Caco-2 (cell line): ENCODE measurements at regions not wholly inside any gene's neighbourhood (a gene's known extent, or its start where the extent isn't known, plus 50 kb on each side); places are given as distances from the start of the nearest gene placed in this dataset.

Source experiments
- BruUV-seq: library from RNA; stranded (reverse); fragments of 400-500 nt; replicated peaks from 2 replicates; lab custom pipeline; 2021; lab: Mats Ljungman, UMichigan
- CTCF ChIA-PET: fragments of 300-600 bp; sonication (Branson Sonifier 250); formaldehyde crosslinking; loops from one replicate; lab custom pipeline; 2022; ENCODE audit warnings: antibody characterized with exemption; lab: Charles Lee
- POLR2A ChIA-PET: fragments of 300-600 bp; sonication (Branson Sonifier 250); formaldehyde crosslinking; loops from one replicate; lab custom pipeline; 2022; ENCODE audit warnings: antibody characterized with exemption; lab: Charles Lee
- DNase-seq, 2 experiments: peaks; one replicate each; pipeline versions ENCODE4 v3.0.0 to v3.0.0-alpha.2; 2020 to 2022
- H3K27me3 ChIP-seq: replicated peaks from 2 replicates; pipeline ENCODE4 v1.6.0; 2011; ENCODE audit warnings: low read length; ENCODE audit not compliant: control insufficient read depth, insufficient read depth
- H3K36me3 ChIP-seq: 2 replicates; pipeline ENCODE4 v1.5.1; 2011; ENCODE audit warnings: low read length; ENCODE audit not compliant: control insufficient read depth, insufficient read depth
- H3K4me1 ChIP-seq: fragments of 250-450 bp; sonication (Bioruptor Pico); 2 replicates; pipeline ENCODE4 v1.5.1; 2020; ENCODE audit warnings: mild to moderate bottlenecking
- H3K4me3 ChIP-seq: 2 replicates; pipeline ENCODE4 v1.5.1; 2011; ENCODE audit warnings: low read depth, mild to moderate bottlenecking, control low read depth, low read length
- H3K9me3 ChIP-seq: fragments of 250-450 bp; sonication (Bioruptor Pico); 2 replicates; pipeline ENCODE4 v1.5.1; 2020; ENCODE audit warnings: mild to moderate bottlenecking, moderate library complexity
- H3K27ac Mint-ChIP-seq: one replicate; pipeline ENCODE4 v1.8.0; 2022; ENCODE audit warnings: mixed read lengths; ENCODE audit not compliant: unreplicated experiment
- H3K27me3 Mint-ChIP-seq: one replicate; pipeline ENCODE4 v1.8.0; 2022; ENCODE audit warnings: mixed read lengths; ENCODE audit not compliant: insufficient read depth, unreplicated experiment
- H3K36me3 Mint-ChIP-seq: one replicate; pipeline ENCODE4 v1.8.0; 2022; ENCODE audit warnings: mild to moderate bottlenecking, mixed read lengths; ENCODE audit not compliant: insufficient read depth, unreplicated experiment
- H3K4me1 Mint-ChIP-seq: one replicate; pipeline ENCODE4 v1.8.0; 2022; ENCODE audit warnings: low read depth, mixed read lengths; ENCODE audit not compliant: unreplicated experiment
- H3K4me3 Mint-ChIP-seq: one replicate; pipeline ENCODE4 v1.8.0; 2022; ENCODE audit warnings: mild to moderate bottlenecking, moderate library complexity, mixed read lengths; ENCODE audit not compliant: unreplicated experiment
- H3K9me3 Mint-ChIP-seq: one replicate; pipeline ENCODE4 v1.8.0; 2022; ENCODE audit warnings: mixed read lengths; ENCODE audit not compliant: unreplicated experiment
- CTCF ChIP-seq, 2 experiments: fragments of 200-600 bp in 1 of 2; IDR thresholded peaks; 1 replicate in 1 of 2; 2 replicates in 1 of 2; pipeline versions ENCODE4 v1.5.1 to v1.8.0; 2011 to 2022; ENCODE audit warnings: antibody characterized with exemption in 1 of 2, control low read depth in 1 of 2, inconsistent platforms in 1 of 2, low read depth in 1 of 2, low read length in 1 of 2, mild to moderate bottlenecking in 1 of 2, moderate library complexity in 1 of 2; ENCODE audit not compliant: insufficient read depth in 1 of 2, severe bottlenecking in 1 of 2, unreplicated experiment in 1 of 2
- intact Hi-C: fragments of 100-400 bp; cut with micrococcal nuclease; formaldehyde crosslinking; loops from one replicate; pipeline ENCODE4 v1.10.0; 2022; ENCODE audit not compliant: unreplicated experiment

DNA sequence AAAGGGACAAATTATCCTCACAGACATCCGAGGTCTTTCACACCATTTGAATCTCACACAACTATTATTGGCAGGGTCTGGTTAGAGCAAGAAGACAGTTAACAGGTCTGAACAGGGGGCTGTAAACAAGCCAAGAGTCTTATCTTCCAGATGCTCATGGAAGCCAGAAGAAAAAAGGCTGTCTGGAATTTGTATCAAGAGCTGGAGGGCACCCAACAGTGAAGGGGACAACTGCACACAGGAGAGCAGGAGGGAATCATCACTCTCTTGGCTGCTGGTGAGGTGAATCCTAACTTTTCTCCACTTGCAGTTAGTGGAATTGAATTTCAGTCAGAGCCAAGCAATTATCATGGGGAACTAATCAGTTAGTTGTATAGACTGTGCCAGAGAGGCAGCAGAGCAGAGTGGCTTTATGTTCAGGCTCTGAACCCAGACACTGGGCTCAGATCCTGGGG is 880.2 kb upstream of the AUTS2 start:
- Mint-ChIP-seq H3K4me1 (no peaks in the 10 kb centered on the region), H3K27ac (no peak overlapping the region), H3K9me3 (peaks cover 22% of the 10 kb centered on the region), H3K27me3 (no peaks in the 10 kb centered on the region), H3K36me3 (no peaks in the 10 kb centered on the region), H3K4me3 (no peak overlapping the region)
- Histone ChIP-seq H3K9me3 (no peaks in the 10 kb centered on the region), H3K4me3 (no peak overlapping the region), H3K4me1 (no peaks in the 10 kb centered on the region), H3K27me3 (no peaks in the 10 kb centered on the region), H3K36me3 (no peaks in the 10 kb centered on the region)
- CTCF ChIA-PET = no interaction called here
- BruUV-seq = no TSS peak
- no peak for DNase-seq
- TF ChIP-seq CTCF (IDR thresholded peaks at IDR 0.05; ENCODE audit: insufficient read depth in 1 of 2, low read depth in 1 of 2, low read length in 1 of 2, severe bottlenecking in 1 of 2, unreplicated experiment in 1 of 2) = no peak
- intact Hi-C loops = no loop called here
- POLR2A ChIA-PET = no interaction called here

GRCh38 chr7:68720697-68721096 is 877.6 kb upstream of the AUTS2 start:
- no TSS peak for BruUV-seq
- ChIA-PET CTCF (no interaction called here), POLR2A (no interaction called here)
- H3K4me3 ChIP-seq = no peak overlapping the region
- TF ChIP-seq CTCF (IDR thresholded peaks at IDR 0.05; ENCODE audit: insufficient read depth in 1 of 2, low read depth in 1 of 2, low read length in 1 of 2, severe bottlenecking in 1 of 2, unreplicated experiment in 1 of 2) = no peak
- Mint-ChIP-seq H3K9me3 (peaks cover 9% of the 10 kb centered on the region), H3K4me1 (no peaks in the 10 kb centered on the region), H3K27me3 (no peaks in the 10 kb centered on the region), H3K36me3 (no peaks in the 10 kb centered on the region), H3K27ac (no peak overlapping the region), H3K4me3 (no peak overlapping the region)
- no peaks in the 10 kb centered on the region for H3K9me3 ChIP-seq
- no peaks in the 10 kb centered on the region for H3K4me1 ChIP-seq
- no peaks in the 10 kb centered on the region for H3K36me3 ChIP-seq
- DNase-seq = no peak
- H3K27me3 ChIP-seq = no peaks in the 10 kb centered on the region
- intact Hi-C loops = no loop called here

- Histone ChIP-seq H3K4me1 (no peaks in the 10 kb centered on the region), H3K27me3 (no peaks in the 10 kb centered on the region), H3K36me3 (no peaks in the 10 kb centered on the region), H3K4me3 (no peak overlapping the region), H3K9me3 (no peaks in the 10 kb centered on the region)
- Mint-ChIP-seq H3K9me3 (peaks cover 9% of the 10 kb centered on the region), H3K36me3 (no peaks in the 10 kb centered on the region), H3K4me1 (no peaks in the 10 kb centered on the region), H3K4me3 (no peak overlapping the region), H3K27me3 (no peaks in the 10 kb centered on the region), H3K27ac (no peak overlapping the region)
- no peak for DNase-seq
- TF ChIP-seq CTCF (IDR thresholded peaks at IDR 0.05; ENCODE audit: insufficient read depth in 1 of 2, low read depth in 1 of 2, low read length in 1 of 2, severe bottlenecking in 1 of 2, unreplicated experiment in 1 of 2) = no peak
- CTCF ChIA-PET = no interaction called here
- intact Hi-C loops = no loop called here
- POLR2A ChIA-PET = no interaction called here
- BruUV-seq = no TSS peak
Measured at GRCh38 chr7:68722044-68722443, 876.2 kb upstream of the AUTS2 start.
